ENCODE measurements at regions not wholly inside any gene's neighbourhood (a gene's known extent, or its start where the extent isn't known, plus 50 kb on each side); places are given as distances from the start of the nearest gene placed in this dataset.

DNA sequence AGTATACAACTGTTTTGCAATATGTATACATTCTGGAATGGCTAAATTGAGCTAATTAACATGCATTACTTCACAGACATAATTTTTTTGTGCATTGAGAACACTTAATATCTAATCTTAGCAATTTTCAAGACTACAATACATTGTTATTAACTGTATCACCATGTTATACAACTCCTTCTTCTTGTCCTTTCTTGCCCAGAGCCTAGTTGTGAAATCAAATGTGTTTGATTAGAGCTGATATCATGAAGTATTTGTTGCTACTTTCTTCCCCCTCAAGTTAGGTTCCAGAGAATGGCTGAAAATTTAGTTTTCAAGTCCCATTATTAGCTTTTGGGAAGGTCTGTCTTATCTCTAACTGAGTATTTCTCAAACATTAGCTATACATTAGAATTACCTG is 607.8 kb downstream of the PSAT1 start:
- TF ChIP-seq POLR2AphosphoS5 (IDR thresholded peaks at IDR 0.05; ENCODE audit: low read depth, low read length) (no peak), EZH2 (IDR thresholded peaks at IDR 0.05; ENCODE audit: low read depth, low read length, severe bottlenecking) (no peak), EP300 (IDR thresholded peaks at IDR 0.05; ENCODE audit: borderline replicate concordance in 1 of 2, low read depth in 2 of 2, low read length in 2 of 2) (no peak), KDM1A (IDR thresholded peaks at IDR 0.05; ENCODE audit: borderline replicate concordance, low read length) (no peak), JUND (IDR thresholded peaks at IDR 0.05; ENCODE audit: low read length) (no peak), BACH1 (IDR thresholded peaks at IDR 0.05; ENCODE audit: low read length) (no peak), SP2 (IDR thresholded peaks at IDR 0.05; ENCODE audit: low read length) (no peak), MAX (IDR thresholded peaks at IDR 0.05) (no peak), SIX5 (IDR thresholded peaks at IDR 0.05; ENCODE audit: low read depth, low read length) (no peak), POLR2A (IDR thresholded peaks at IDR 0.05; ENCODE audit: control extremely low read depth in 1 of 2, low read depth in 2 of 2, low read length in 2 of 2) (no peak), RFX5 (IDR thresholded peaks at IDR 0.05; ENCODE audit: borderline replicate concordance, low read depth, low read length) (no peak), CHD2 (IDR thresholded peaks at IDR 0.05; ENCODE audit: low read length) (no peak)
- TF ChIP-seq, protein P1, sequence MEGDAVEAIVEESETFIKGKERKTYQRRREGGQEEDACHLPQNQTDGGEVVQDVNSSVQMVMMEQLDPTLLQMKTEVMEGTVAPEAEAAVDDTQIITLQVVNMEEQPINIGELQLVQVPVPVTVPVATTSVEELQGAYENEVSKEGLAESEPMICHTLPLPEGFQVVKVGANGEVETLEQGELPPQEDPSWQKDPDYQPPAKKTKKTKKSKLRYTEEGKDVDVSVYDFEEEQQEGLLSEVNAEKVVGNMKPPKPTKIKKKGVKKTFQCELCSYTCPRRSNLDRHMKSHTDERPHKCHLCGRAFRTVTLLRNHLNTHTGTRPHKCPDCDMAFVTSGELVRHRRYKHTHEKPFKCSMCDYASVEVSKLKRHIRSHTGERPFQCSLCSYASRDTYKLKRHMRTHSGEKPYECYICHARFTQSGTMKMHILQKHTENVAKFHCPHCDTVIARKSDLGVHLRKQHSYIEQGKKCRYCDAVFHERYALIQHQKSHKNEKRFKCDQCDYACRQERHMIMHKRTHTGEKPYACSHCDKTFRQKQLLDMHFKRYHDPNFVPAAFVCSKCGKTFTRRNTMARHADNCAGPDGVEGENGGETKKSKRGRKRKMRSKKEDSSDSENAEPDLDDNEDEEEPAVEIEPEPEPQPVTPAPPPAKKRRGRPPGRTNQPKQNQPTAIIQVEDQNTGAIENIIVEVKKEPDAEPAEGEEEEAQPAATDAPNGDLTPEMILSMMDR (IDR thresholded peaks at IDR 0.05; ENCODE audit: control extremely low read depth in 1 of 3, insufficient read depth in 1 of 3, low read depth in 1 of 3, low read length in 3 of 3): no peak
- TF ChIP-seq, protein P2, sequence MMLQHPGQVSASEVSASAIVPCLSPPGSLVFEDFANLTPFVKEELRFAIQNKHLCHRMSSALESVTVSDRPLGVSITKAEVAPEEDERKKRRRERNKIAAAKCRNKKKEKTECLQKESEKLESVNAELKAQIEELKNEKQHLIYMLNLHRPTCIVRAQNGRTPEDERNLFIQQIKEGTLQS (IDR thresholded peaks at IDR 0.05; ENCODE audit: insufficient read depth, low read depth, low read length): no peak
